Osteocyte (in vitro differentiated cells): ENCODE measurements at regions not wholly inside any gene's neighbourhood (a gene's known extent, or its start where the extent isn't known, plus 50 kb on each side); places are given as distances from the start of the nearest gene placed in this dataset.

Experiments used
- DNase-seq: peaks from one replicate; pipeline ENCODE4 v3.0.0; 2021; ENCODE audit warnings: mixed read lengths; ENCODE audit not compliant: unreplicated experiment; ENCODE audit errors: extremely low spot score
- H3K27ac Mint-ChIP-seq: one replicate; pipeline ENCODE4 v1.8.0; 2021; ENCODE audit warnings: mild to moderate bottlenecking, mixed read lengths; ENCODE audit not compliant: unreplicated experiment
- H3K27me3 Mint-ChIP-seq: one replicate; pipeline ENCODE4 v1.8.0; 2021; ENCODE audit warnings: mixed read lengths; ENCODE audit not compliant: unreplicated experiment
- H3K36me3 Mint-ChIP-seq: one replicate; pipeline ENCODE4 v1.8.0; 2021; ENCODE audit warnings: mixed read lengths; ENCODE audit not compliant: unreplicated experiment
- H3K4me1 Mint-ChIP-seq: one replicate; pipeline ENCODE4 v1.8.0; 2021; ENCODE audit warnings: mixed read lengths; ENCODE audit not compliant: unreplicated experiment
- H3K4me3 Mint-ChIP-seq: one replicate; pipeline ENCODE4 v1.8.0; 2021; ENCODE audit warnings: mild to moderate bottlenecking, moderate library complexity, mixed read lengths; ENCODE audit not compliant: unreplicated experiment
- H3K9me3 Mint-ChIP-seq: one replicate; pipeline ENCODE4 v1.8.0; 2021; ENCODE audit warnings: mixed read lengths; ENCODE audit not compliant: unreplicated experiment
- TF ChIP-seq, protein P1 (sequence below): fragments of 200-600 bp; sonication (generic); IDR thresholded peaks from 2 replicates; pipeline ENCODE4 v1.5.0; 2021; ENCODE audit warnings: antibody characterized with exemption, mild to moderate bottlenecking, moderate library complexity

DNA sequence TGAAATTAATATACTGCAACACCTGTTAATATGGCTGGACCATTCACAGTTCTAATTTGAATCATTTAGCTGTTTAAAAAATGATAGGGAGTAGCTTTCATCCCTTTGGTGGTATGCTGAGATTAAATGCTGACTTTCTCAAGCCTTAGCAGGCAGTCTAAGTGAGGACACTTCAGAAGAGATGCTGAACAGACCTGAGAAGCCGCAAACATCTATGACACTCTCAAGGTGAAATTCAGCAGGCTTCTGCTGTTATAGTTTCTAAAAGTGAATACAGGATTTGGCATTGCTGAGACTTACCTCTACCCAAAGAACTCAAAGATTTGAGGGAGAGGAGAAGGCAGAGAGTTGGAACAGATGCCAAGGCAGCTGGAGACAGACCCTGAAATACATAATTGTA, 431.2 kb upstream of the FAM98A start:
- no peak overlapping the region for H3K4me3 Mint-ChIP-seq
- DNase-seq = no peak
- peaks cover 5% of the 10 kb centered on the region for H3K9me3 Mint-ChIP-seq
- no peak overlapping the region for H3K27ac Mint-ChIP-seq
- TF ChIP-seq, protein P1, sequence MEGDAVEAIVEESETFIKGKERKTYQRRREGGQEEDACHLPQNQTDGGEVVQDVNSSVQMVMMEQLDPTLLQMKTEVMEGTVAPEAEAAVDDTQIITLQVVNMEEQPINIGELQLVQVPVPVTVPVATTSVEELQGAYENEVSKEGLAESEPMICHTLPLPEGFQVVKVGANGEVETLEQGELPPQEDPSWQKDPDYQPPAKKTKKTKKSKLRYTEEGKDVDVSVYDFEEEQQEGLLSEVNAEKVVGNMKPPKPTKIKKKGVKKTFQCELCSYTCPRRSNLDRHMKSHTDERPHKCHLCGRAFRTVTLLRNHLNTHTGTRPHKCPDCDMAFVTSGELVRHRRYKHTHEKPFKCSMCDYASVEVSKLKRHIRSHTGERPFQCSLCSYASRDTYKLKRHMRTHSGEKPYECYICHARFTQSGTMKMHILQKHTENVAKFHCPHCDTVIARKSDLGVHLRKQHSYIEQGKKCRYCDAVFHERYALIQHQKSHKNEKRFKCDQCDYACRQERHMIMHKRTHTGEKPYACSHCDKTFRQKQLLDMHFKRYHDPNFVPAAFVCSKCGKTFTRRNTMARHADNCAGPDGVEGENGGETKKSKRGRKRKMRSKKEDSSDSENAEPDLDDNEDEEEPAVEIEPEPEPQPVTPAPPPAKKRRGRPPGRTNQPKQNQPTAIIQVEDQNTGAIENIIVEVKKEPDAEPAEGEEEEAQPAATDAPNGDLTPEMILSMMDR = no peak
- H3K4me1 Mint-ChIP-seq = peaks cover 6% of the 10 kb centered on the region
- no peaks in the 10 kb centered on the region for H3K36me3 Mint-ChIP-seq
- no peaks in the 10 kb centered on the region for H3K27me3 Mint-ChIP-seq

DNA sequence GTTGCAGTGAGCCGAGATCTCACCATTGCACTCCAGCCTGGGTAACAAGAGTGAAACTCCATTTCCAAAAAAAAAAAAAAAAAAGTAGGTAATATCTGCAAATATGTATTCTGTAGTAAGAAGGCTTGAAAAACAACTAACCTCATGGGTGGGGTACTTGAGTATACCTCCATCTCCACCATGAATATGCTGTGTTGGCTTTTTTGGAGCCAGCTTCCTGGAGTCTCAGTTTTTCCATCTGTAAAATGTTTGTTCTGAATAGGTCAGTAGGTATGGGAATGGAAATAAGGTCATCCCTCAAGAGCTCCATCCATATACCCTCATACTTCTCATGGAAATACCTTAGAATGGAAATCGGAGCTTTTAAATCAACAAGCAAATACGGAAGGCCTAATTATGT, 430.0 kb upstream of the FAM98A start:
- Mint-ChIP-seq H3K36me3 (no peaks in the 10 kb centered on the region), H3K9me3 (peaks cover 5% of the 10 kb centered on the region), H3K27ac (no peak overlapping the region), H3K4me1 (peaks cover 6% of the 10 kb centered on the region), H3K27me3 (no peaks in the 10 kb centered on the region), H3K4me3 (no peak overlapping the region)
- DNase-seq = no peak
- TF ChIP-seq, protein P1 = no peak

DNA sequence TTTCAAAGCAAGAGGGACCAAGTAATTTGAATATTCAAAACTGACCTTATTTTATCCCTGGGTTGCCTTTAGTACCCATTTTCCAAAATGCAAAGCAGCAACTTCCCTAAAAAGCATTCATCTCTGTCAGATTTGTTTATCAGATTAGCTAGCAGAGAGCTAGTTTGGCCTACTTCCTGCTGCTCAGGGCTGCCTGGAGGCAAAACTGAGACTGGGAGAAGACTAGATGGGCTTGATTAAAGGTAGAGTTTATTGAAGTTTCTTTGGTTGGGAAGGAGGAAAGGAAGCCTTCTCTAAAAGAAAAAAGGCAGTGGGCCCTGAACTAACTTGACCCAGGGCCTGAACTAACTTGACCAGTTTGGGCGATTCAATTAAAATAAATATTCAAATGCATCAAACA, 426.1 kb upstream of the FAM98A start:
- TF ChIP-seq, protein P1 = no peak
- no peaks in the 10 kb centered on the region for H3K36me3 Mint-ChIP-seq
- H3K27me3 Mint-ChIP-seq = peaks cover 4% of the 10 kb centered on the region
- no peak overlapping the region for H3K4me3 Mint-ChIP-seq
- no peak overlapping the region for H3K27ac Mint-ChIP-seq
- DNase-seq = no peak
- peaks cover 5% of the 10 kb centered on the region for H3K9me3 Mint-ChIP-seq
- H3K4me1 Mint-ChIP-seq = no peaks in the 10 kb centered on the region

DNA sequence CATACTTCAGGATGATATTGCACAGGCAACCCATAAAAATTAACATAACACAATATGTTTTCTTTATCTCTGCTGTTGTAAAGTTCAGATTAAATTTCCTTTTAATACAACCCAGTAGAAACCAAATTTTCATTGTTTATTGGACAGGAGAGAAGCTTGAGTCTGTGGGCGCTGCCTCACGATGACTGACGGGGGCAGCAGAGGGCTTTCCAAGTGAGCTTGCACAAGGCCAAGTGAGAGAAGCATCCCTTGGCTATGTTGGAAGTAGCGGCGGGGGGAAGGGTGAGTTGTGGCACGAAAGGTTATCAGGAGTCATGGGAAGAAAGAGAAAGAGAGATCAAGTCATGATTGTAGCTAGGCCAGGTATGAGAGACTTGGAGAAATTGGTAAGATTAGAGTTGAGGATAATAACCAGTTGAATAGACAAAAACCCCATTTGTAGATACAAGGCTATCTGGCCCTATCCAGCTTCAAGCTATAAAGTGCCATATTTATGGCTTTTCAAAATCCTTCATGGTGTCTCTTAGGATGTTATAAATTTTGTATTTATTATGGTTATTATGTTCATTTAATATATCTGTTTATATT, 413.7 kb upstream of the FAM98A start:
- no peaks in the 10 kb centered on the region for H3K4me1 Mint-ChIP-seq
- DNase-seq = no peak
- no peak overlapping the region for H3K27ac Mint-ChIP-seq
- peaks cover 12% of the 10 kb centered on the region for H3K9me3 Mint-ChIP-seq
- TF ChIP-seq, protein P1 = peak; percentile 71
- no peak overlapping the region for H3K4me3 Mint-ChIP-seq
- H3K27me3 Mint-ChIP-seq = peaks cover 35% of the 10 kb centered on the region
- no peaks in the 10 kb centered on the region for H3K36me3 Mint-ChIP-seq

DNA sequence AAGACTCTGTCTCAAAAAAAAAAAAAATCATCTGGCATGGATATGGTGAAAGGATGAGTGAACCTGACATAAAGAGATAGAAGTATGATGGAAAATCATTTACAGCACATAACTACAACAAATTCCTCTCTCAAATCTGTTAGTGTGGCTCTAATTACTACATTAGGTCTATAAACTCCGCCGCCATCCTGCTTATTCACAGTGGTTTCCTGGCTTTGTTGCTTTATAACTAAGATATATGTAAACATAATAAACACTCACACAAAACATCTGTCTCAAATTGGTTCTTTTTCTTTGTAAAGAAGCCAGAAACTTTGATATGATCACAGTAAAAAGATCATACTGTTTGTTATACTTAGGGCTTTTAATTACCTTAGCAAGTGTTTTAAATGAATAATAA, 412.6 kb upstream of the FAM98A start:
- H3K27me3 Mint-ChIP-seq = peaks cover 38% of the 10 kb centered on the region
- no peaks in the 10 kb centered on the region for H3K36me3 Mint-ChIP-seq
- DNase-seq = no peak
- peaks cover 12% of the 10 kb centered on the region for H3K9me3 Mint-ChIP-seq
- no peaks in the 10 kb centered on the region for H3K4me1 Mint-ChIP-seq
- H3K27ac Mint-ChIP-seq = no peak overlapping the region
- TF ChIP-seq, protein P1 = no peak
- H3K4me3 Mint-ChIP-seq = no peak overlapping the region
